HG03520 (cell line): ENCODE measurements at regions not wholly inside any gene's neighbourhood (a gene's known extent, or its start where the extent isn't known, plus 50 kb on each side); places are given as distances from the start of the nearest gene placed in this dataset.
A peak's percentile ranks its signal among the peaks of the same experiment; 100 is the strongest.

Source experiments
- ATAC-seq: cut with Tn5 transposase; IDR thresholded peaks from one replicate; pipeline ENCODE4 v1.9.1; 2021; ENCODE audit warnings: mild to moderate bottlenecking, moderate library complexity; ENCODE audit not compliant: unreplicated experiment

- ATAC-seq = no peak
These were observed 62.7 kb downstream of the NPTX2 start for GRCh38 chr7:98679741-98680140.

- ATAC-seq = no peak
These were observed 64.4 kb downstream of the NPTX2 start for GRCh38 chr7:98681511-98681910.

DNA sequence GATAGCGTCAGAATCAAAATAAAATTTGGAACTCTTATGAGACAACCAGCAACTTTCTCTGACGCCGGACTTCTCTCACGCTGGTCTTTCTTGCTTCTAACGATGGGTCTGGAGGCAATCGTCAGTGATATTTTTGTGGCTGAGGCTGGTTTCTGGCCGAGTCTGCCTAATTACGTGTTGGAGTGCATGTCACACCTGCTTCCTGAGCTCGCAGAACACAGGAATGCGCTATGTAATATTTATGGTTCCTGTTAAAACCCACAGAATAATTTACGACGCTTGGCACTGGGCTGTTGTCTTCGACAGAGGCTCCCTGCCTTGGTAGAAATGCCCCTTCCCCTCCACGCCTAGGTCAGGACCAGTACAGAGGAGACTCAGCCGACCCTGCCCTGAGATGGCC is 64.9 kb downstream of the NPTX2 start:
- ATAC-seq = no peak

DNA sequence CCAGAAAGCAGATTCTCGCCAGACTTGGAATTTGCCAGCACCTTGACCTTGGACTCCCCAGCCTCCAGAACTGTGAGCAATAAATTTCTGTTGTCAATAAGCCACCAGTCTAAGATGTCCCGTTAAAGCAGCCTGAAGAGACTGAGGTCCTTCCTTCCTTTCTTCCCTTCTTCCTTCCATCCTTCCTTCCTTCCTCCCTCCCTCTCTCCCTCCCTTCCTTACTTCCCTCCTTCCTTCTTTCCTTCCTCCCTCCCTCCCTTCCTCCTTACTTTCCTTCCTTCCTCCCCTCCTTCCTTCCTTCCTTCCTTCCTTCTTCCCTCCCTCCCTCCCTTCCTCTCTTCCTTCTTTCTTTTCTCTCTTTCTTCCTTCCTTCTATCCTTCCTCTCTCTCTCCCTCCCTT is 66.4 kb downstream of the NPTX2 start:
- ATAC-seq = no peak

DNA sequence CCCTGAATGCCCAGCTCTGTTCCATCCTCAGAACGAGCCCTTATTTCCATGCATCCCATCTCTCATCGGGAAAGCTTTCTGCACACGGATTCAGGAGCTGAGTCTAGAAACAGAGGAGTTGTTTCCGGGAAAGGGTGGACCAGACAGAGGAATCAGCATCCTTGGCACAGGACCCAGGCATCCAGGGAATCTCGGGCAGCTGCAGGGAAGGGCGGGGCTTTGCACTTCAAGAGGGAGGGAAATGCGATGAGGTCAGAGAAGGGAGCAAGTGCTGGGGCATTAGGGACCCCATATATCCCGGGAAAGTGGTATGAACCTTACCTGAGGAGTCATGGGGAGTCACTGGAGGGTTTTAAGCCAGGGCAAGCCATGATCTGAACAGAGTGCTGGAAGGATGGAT is 68.5 kb downstream of the NPTX2 start:
- no peak for ATAC-seq

DNA sequence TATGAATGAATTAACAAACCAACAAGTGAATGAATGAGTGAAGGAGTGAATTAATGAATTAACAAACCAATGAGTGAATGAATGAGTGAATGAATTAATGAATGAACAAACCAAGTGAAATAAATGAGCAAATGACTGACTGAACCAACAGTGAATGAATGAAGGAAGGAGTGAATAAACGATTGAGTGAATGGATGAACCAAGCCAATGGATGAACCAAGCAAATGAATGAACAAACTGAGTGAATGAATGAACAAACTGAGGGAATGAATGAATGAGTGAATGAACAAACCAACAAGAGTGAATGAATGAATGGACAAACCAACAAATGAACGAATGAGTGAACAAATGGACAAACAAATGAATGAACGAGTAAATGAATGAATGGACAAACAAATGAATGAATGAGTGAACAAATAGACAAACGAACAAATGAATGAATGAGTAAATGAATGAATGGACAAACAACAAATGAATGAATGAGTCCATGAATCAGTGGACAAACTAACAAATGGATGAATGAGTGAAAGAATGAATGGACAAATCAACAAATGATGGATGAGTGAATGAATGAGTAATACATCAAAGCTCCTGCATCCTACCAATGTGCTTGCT is 69.5 kb downstream of the NPTX2 start:
- no peak for ATAC-seq

GRCh38 chr7:98687111-98687751 is 70.1 kb downstream of the NPTX2 start:
- ATAC-seq = no peak

DNA sequence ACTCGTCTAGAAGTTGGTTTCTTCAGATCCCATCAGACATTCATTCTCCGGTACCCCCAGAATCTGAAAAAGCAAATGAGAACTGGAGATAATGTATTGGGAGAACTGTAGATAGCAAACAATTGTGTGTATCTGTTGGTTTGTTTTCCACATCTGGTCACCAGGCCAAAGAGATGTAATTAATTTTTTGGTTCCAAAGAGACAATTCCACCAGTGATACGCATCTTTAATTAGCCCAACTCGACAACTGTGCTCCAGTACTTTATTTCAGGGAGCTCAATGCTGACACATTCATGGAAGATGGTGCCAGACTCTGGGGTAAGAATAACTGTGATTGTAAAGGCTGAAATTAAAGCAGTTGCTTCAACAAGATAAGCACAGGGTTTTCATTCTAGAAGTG is 74.5 kb downstream of the NPTX2 start:
- ATAC-seq = no peak

- no peak for ATAC-seq
These were observed 80.0 kb downstream of the NPTX2 start for GRCh38 chr7:98697083-98697482.

DNA sequence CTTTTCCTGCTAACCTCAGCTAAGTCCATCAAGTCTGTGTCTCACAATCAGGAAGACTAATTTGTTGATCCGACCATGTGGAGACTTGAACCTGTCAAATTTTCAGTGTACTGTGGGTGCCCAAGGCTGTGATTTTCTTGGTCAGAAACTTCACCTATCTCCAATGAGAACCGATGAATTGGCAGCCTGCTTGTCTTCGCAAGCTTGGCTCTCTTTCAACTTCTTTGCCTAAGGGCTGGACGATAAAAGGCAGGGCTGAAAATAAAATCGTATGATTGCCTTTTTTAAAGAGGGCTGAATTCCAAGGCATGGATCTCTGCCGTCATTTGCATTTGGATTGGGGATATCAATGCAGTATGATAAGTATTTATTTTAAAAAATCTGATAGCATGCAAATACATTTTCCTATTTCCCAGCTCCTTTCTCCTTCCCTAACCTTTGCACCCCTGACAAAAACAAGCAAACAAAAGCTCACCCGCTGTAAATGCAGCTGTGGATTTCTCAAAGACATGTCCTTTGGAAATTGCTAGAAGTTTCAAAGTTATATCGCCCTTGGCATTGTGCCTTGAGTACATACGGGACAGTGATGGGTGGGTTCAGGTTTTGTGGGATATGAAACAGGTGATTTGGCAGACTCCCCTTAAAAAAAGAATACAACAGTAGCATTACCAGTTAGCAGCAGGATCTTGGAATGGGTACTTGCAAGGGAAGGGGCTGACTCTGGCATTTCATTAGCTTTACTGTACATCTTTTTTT is 80.6 kb downstream of the NPTX2 start:
- no peak for ATAC-seq

- no peak for ATAC-seq
These were observed 81.9 kb downstream of the NPTX2 start for GRCh38 chr7:98698976-98699375.

DNA sequence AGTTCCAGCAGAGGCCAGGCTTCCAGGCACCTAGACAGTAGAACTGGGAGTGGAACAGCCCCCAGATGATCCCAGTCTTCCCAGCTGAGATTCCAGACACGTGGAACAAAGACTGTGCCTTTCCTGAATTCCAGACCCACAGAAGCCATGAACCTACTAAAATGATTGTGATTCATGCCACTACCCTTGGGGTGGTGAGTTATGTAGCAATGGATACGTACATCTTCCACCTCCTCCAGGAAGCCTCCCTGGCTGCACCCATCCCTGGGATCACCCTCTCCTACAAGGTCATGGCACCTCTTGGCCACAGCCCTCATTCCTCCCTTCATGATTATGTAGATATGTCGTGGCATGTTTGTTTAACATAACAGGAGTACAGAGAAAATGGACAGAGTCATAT is 83.4 kb downstream of the NPTX2 start:
- no peak for ATAC-seq

- ATAC-seq = peak; percentile 52
These were observed 84.3 kb downstream of the NPTX2 start for GRCh38 chr7:98701372-98701771.

DNA sequence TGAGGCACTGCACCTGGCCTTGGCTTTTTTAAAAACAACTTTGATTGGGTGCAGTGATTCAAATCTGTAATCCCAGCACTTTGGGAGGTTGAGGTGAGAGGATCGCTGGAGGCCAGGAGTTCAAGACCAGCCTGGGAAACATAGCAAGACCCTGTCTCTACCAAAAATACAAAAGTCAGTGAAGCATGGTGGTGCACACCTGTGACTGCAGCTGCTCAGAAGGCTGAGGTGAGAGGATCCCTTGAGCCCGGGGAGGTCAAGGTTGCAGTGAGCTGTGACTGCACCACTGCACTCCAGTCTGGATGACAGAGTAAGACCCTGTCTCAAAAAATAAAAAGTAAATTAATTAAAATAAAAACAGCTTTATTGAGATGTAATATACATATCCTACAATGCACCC is 84.9 kb downstream of the NPTX2 start:
- ATAC-seq = no peak

DNA sequence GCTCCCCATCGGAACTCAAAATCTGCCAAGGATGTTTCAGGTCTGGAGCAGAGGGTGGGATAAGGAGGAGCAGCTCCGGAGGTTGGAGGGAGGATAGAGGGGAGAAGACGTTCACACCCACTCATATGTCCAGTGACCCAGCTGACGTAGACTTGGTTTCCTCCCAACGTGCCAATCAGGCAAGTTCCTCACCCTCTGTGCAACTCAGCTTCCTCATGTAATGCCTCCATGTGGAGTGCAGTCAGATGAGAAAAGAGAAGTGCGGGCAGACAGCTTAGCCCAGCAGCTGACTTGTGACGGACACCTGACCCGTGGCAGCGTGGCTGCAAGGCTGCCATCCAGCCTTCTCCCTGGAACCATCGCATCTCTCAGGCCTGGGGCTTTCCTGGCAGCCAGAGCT is 86.8 kb downstream of the NPTX2 start:
- no peak for ATAC-seq

DNA sequence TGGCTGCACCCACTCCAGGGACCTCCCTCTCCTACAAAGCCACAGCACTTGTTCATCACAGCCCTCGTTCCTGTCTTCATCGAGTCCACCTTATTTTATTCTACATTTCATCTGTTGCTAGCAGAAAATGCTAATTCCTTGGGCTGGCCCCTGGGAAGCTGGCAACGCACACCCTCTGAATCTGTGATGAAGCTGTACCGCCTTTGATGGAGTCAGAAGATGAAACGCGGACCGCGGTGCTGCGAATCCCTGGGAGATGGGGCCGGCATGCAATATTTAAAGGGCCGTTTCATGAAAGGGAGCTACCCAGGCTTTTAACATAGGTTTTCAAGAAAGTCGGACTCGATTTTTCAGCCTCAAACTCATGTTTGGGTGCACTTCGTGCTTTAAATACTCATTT is 88.5 kb downstream of the NPTX2 start:
- no peak for ATAC-seq

GRCh38 chr7:98707076-98707475 is 90.0 kb downstream of the NPTX2 start:
- ATAC-seq = no peak

- ATAC-seq = no peak
These were observed 94.9 kb downstream of the NPTX2 start for GRCh38 chr7:98711945-98712344.

DNA sequence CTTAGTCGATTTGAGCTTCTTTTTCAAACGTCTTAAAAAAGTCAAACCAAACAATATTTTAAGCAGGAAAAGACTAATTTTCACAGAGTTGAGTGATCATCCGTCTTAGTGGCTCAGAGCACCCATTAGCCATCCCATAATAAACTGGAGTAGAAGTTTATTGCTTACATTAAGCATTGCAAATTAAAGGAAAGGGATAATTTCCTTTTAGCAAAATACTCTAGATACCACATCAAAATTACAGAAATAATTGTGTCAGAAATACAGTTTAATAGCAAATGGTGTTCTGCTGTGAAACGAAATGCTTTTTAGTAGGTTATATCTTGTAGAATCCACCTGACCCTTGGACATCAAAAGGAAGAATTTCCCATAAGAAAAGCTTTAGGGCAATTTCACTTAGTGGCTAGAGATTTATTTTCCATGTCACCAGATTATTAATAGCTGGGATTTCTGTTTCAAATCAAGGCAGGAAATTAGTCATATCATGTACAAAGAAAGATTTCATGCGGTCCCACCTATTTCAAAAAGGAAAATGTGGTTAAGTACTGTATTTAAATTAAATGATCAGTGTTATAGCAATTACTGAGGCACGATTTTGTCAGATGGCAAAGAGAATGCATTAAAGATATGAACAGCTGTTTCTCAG is 96.2 kb downstream of the NPTX2 start:
- ATAC-seq = no peak

- ATAC-seq = no peak
These were observed 102.3 kb downstream of the NPTX2 start for GRCh38 chr7:98719396-98719795.

GRCh38 chr7:98722402-98722801 is 105.3 kb downstream of the NPTX2 start:
- ATAC-seq = no peak

DNA sequence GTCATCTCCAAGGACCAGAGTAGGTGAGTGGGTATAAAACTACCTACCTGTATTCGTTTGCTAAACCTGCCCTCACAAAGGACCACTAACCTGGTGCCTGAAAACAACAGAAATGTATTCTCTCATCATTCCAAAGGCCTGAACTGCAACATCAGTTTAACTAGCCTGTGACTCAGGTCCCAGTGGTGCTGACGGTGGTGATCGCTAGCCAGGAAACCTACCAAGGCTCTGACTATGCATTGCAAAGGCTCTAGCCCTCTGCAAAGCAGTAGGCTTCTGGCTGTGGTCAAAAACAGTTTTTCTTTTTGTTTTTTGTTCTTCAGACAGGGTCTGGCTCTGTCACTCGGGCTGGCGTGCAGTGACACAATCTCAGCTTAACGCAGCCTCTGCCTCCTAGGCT is 107.5 kb downstream of the NPTX2 start:
- ATAC-seq = no peak
